Epithelial cell of esophagus (primary cell): ENCODE measurements at regions not wholly inside any gene's neighbourhood (a gene's known extent, or its start where the extent isn't known, plus 50 kb on each side); places are given as distances from the start of the nearest gene placed in this dataset.

ENCODE experiments used
- DNase-seq: peaks from one replicate; pipeline ENCODE4 v3.0.0; 2010; ENCODE audit warnings: low read depth
- H3K4me3 ChIP-seq: 2 replicates; pipeline ENCODE4 v1.5.1; 2011; ENCODE audit warnings: mild to moderate bottlenecking, low read length, control low read depth
- TF ChIP-seq, protein P1 (sequence below): IDR thresholded peaks from 2 replicates; pipeline ENCODE4 v1.5.1; 2011; ENCODE audit warnings: low read depth, mild to moderate bottlenecking, low read length, control low read depth, inconsistent platforms; ENCODE audit not compliant: insufficient read depth; ENCODE audit errors: missing control alignments

DNA sequence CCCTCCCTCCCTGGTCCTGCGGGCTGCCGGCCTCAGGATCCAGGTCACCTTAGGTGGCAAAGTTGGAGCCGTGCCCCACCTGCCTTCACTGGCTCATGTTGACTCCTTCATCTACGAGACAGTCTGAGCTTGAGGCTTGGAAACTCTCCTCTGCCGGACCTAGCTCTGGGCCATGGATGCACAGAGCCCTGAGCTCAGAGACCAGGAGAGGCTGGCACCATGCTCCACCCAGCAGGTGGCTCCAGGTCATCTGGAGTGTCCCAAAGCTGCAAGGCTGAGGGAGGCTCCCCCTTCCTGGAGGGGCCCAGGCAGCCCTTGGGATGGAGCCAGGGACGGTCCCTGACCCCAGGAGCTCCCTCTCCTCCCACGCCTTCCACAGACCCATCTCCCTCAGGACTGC, 81.3 kb downstream of the PDGFA start:
- no peak overlapping the region for H3K4me3 ChIP-seq
- TF ChIP-seq, protein P1, sequence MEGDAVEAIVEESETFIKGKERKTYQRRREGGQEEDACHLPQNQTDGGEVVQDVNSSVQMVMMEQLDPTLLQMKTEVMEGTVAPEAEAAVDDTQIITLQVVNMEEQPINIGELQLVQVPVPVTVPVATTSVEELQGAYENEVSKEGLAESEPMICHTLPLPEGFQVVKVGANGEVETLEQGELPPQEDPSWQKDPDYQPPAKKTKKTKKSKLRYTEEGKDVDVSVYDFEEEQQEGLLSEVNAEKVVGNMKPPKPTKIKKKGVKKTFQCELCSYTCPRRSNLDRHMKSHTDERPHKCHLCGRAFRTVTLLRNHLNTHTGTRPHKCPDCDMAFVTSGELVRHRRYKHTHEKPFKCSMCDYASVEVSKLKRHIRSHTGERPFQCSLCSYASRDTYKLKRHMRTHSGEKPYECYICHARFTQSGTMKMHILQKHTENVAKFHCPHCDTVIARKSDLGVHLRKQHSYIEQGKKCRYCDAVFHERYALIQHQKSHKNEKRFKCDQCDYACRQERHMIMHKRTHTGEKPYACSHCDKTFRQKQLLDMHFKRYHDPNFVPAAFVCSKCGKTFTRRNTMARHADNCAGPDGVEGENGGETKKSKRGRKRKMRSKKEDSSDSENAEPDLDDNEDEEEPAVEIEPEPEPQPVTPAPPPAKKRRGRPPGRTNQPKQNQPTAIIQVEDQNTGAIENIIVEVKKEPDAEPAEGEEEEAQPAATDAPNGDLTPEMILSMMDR: no peak
- DNase-seq: no peak

DNA sequence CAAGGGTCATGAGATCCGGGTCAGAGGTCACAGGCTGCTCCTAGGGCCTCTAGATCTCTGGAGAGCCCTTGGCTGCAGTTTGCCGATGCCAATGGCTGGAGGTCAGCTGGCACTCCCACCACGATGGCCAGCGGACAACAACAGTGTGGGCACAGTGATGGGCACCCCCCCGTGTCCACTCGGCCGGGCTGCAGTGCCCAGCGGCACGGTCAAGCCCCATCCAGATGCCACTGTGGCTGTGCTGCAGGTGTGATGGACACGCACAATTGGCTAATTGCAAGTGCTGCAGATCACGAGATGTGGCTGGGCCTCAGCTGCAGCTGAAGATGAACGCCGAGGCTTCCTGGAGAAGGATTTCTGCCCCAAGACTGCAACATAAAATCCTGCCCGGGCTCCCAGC, 80.7 kb downstream of the PDGFA start:
- no peak for DNase-seq
- TF ChIP-seq, protein P1: no peak
- H3K4me3 ChIP-seq: no peak overlapping the region

DNA sequence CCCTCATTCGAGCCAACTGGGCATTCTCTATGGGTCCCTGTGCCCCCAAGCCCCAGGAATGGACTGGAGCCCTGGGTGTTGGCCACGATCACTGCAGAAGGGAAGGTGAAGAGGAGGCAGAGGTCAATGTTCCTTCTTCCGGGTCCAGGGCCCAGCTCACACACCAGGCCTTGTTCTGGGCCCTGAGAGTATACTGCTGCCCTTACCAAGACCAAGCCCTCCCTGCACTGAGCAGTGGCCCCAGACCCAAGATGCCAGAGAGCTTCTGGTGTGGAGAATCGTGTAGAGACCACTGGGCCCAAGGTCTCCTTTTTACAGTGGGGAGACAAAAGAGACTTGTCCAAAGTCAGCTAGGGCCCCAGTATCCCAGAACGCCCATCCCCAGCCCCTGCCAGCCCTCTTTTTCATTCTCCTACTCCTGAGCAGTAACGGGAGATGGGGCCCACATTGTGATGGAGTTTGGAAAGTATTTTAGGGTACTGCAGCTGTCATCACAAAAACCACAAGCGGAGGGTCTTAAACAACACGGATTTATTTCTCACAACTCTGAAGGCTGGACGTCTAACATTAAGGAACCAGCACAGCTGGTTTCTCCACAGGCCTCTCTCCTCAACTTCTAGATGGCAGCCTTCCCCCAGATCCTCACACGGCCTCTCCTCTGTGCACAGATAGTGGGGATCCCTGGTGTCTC, 79.4 kb downstream of the PDGFA start:
- TF ChIP-seq, protein P1: no peak
- DNase-seq: no peak
- no peak overlapping the region for H3K4me3 ChIP-seq

DNA sequence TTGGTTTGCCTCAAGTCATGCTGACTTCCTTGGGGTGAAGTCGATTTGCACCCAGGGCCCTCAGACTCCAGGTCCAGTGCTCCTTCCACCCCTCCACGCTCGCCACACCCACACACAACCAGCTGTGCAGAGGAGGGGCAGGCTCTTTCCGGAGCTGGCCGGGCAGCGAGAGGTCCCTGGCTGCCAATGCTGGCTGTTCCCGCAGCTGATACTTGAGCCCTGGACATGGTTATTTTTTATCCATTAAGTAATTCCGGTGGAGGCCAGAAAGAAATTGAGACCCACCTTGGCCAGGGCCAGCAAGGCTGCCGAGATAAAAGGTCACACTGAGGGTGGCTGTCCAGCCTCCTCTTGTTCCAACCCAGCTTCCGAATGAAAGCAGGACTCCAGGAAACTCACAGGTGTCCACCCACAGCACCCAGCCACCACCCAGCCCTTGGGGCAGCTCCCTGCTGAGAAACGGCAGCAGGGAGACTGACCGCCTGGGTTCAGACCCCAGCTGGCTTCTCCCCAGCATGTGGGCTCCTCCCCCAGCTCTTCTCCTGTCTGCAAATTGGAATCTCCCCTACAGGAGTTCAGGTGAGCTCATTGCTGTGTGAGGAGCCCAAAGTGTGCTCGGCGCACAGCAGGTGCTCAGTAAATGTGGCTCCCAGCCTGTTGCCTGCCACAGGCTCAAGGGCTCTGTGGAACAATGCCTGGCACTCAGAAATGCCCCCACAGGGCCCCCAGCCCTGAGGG, 77.8 kb downstream of the PDGFA start:
- TF ChIP-seq, protein P1: no peak
- no peak for DNase-seq
- H3K4me3 ChIP-seq: no peak overlapping the region

DNA sequence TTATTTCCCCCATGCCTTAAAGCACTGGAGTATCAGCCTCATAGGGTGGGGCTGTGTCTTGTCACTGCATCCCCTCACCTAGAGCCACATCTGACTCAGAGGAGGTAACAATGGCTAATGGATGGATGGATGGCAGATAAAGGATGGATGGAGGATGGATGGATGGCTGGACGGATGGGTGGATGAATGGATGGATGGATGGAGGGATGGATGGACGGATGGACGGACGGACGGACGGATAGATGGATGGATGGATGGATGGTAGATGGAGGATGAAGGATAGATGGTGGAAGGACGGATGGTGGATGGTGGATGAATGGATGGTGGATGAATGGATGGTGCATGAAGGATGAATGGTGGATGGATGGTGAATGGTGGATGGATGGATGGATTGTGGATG, 77.2 kb downstream of the PDGFA start:
- TF ChIP-seq, protein P1: no peak
- H3K4me3 ChIP-seq: no peak overlapping the region
- DNase-seq: no peak

DNA sequence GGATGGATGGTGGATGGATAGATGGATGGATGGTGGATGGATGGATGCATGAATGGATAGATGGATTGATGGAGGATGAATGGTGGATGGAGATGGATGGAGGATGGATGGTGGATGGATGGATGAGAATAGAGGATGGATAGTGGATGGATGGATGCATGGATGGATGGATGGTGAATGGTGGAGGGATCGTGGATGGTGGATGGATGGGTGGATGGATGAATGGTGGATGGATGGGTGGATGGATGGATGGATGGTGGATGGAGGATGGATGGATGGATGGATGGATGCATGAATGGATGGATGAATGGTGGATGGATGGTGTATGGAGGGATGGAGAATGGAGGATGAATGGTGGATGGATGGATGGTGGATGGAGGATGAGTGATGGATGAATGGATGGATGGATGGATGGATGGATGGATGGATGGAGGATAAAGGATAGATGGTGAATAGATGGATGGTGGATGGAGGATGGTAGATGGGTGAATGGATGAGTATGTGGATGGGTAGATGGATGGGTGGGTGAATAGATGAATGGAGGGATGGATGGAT, 76.3 kb downstream of the PDGFA start:
- TF ChIP-seq, protein P1: no peak
- no peak overlapping the region for H3K4me3 ChIP-seq
- DNase-seq: no peak

DNA sequence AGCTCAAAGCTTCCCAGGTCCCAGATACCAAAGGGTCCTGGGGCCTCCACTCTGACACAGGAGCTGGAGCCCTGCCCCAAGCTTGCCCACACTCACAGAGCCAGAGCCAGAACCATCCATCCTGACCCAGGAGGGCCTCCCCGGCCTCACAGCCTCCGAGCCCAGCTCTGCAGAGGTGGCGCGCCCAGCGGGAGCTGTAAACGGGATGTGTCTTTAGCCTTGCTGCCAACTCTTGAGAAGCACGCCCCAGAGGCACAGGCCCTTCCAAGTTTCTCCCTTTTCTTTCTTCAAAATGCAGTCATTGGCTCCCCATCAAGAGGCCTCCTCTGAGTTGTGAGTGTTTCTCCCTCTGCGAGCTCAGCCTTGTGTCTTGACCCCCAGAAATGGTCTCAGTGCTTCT, 75.0 kb downstream of the PDGFA start:
- TF ChIP-seq, protein P1: no peak
- no peak for DNase-seq
- no peak overlapping the region for H3K4me3 ChIP-seq
